ENCODE measurements at regions not wholly inside any gene's neighbourhood (a gene's known extent, or its start where the extent isn't known, plus 50 kb on each side); places are given as distances from the start of the nearest gene placed in this dataset.

DNA sequence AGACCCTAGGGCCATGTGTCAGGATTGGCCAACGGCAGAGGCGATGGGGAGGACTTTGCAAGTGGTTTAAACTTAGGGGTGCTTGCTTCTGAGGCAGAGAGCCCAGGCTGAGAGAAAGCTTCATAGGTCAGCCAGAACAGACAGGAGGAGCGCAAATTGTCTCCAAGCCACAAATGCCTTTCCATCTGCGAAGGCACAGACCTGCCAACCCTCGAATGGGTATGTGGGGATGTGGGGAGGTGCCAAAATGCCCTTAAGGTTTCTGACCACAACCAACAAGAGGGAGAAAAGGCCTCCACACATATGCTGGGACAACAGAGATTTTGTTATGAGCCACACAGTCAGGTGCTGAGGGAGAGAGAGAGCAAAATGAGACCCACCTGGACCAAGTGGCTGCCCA, 283.6 kb downstream of the CYP26B1 start:
- no peak for DNase-seq (ENCODE audit: low read depth)

DNA sequence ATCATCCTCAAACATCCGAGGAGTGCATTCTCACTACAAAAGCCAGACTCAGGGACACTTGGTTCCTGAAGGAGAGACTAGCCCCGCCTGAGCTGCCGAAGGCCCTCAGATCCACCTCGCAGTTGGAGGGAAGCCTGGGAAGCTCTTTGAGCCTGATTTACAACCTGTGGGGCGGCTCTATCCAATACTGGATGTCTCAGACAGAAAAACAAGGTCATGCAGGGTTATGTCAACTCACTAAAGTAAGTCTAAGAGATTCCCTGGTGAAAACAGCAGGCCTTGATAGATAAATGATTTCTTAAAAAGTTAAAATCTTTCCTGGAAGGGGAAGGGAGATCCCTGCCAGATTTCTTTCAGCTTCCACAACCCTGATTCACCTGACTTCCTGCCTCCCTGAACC, 284.3 kb downstream of the CYP26B1 start:
- no peak for DNase-seq (ENCODE audit: low read depth)

- no peak for DNase-seq (ENCODE audit: low read depth)
Measured at GRCh38 chr2:71862921-71863320, 284.7 kb downstream of the CYP26B1 start.

- no peak for DNase-seq (ENCODE audit: low read depth)
Measured at GRCh38 chr2:71861186-71862160, 286.2 kb downstream of the CYP26B1 start.

DNA sequence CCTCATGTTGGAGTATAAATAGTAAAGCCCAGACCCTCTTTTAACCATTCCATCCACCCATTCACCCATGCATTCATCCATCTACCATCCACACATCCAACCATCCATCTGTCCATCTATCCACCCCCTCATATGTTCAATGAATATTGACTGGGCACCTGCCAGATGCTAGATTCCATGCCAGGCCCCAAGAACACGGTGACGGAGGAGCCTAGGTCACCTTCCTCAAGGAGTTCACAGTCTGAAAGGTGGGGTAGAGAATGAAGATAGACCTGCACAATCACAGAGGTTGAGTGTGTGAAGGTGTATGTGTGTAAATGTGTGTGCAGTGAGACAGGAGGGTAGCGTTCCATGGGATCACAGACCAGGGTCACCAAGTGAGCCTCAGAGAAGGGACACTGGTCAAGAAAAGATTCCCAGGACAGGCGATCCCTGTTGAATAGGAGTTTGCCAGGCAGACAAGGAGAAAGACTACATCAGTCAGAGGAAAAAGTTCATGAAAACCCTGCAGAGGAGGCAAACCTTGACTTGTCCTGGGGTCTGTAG, 287.2 kb downstream of the CYP26B1 start:
- DNase-seq (ENCODE audit: low read depth), result no peak

DNA sequence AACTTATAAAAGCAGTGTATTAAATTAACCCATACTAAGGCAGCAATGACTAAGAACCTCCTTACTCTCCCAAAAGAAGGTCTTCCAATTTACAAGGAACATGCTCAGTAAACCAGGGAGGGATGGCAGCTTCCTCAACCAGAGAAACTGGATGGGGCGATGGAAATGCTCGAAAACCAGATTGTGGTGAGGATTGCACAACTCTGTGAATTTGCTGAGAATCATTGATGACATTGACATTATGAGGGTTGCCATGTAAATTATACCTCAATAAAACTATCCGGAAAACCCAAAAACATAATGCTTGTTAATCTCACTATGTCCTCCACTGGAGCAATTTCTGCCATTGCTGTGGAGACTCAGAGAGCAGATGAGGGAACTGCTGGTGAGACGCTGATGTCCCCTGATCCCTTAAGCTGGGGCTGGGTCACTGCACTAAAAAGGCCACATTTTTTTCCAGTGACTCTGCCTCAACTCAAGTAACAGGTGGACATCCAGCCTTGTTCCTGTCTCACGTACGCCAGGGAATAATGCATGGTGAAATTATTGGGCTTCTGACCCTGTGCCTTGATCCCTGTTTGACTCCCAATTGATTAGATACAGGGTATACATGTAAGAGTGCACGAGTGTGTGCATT, 288.3 kb downstream of the CYP26B1 start:
- no peak for DNase-seq (ENCODE audit: low read depth)

DNA sequence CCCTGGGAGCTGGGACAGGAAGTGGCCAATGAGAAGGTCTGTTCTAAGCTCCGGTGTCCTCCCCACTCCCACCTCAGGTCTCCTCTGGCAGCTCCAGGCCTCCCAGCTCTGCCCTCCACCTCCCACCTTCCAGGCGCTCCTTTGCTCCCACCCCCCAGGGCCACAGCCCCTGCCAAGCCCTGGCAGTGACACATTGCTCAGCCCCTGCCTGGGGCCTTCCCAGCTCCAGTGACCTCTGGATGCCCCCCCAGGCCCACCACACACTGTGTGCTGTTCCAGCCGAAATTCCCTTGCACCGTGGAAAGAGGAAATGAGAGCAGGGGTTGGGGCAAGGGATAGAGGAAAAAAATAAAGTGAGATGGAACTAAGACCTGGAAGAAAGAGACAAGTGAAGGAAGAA, 289.6 kb downstream of the CYP26B1 start:
- no peak for DNase-seq (ENCODE audit: low read depth)

GRCh38 chr2:71857636-71858035, 290.0 kb downstream of the CYP26B1 start:
- no peak for DNase-seq (ENCODE audit: low read depth)

- no peak for DNase-seq (ENCODE audit: low read depth)
Measured at GRCh38 chr2:71856773-71857525, 290.7 kb downstream of the CYP26B1 start.

DNA sequence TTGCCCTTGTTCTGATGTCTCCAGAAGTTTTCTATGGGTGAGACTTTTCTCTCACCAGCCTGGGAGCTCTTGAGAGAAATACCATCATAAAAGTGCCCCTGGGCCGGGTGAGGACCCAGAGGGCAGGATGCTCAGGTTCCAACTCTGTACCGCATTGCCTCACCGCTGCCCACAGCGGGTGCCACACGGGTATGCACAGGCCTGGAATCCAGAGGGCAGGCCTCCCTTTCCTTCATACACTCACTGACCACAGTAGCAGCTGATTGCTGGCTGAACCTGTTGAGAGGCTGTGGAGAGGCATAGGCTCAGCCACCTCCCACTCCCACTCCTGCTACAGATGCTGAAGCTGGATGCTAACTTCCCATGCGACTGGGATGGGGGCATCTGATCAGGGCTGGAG, 293.8 kb downstream of the CYP26B1 start:
- DNase-seq (ENCODE audit: low read depth), result no peak

- no peak for DNase-seq (ENCODE audit: low read depth)
Measured at GRCh38 chr2:71852141-71852711, 295.4 kb downstream of the CYP26B1 start.

DNA sequence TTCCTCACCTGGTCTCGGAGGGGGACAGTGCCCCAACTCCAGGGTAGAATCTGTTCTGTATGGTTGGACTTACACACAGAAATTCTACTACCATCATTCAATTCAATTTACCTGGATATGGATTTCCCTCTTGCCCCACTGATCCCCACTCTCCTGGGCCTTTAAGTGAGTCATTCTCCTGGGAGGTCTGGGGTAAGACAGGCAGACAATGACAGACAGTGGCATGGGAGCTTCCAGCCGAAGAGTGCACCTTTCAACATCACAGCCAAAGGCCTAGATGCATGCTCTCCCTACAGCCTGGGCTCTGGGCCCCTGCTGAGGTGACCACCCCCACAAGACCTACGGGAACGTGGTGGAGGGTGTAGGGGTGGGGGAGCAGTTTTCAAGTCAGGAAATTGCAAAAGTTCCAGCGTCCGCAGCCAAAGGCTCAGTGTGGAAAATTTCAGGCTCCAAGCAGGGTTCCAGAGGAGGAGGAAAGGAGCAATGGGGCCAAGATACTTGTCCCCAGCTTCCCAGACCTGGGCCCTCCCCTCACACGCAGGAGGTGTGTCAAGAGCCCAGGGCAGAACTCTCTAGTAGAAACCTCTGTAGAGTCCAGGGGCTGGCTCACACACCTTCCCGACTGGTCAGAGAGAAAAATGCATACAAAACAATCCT, 296.4 kb downstream of the CYP26B1 start:
- DNase-seq (ENCODE audit: low read depth), result no peak

GRCh38 chr2:71850306-71850801, 297.3 kb downstream of the CYP26B1 start:
- no peak for DNase-seq (ENCODE audit: low read depth)

GRCh38 chr2:71849607-71850305, 297.9 kb downstream of the CYP26B1 start:
- DNase-seq (ENCODE audit: low read depth), result no peak

DNA sequence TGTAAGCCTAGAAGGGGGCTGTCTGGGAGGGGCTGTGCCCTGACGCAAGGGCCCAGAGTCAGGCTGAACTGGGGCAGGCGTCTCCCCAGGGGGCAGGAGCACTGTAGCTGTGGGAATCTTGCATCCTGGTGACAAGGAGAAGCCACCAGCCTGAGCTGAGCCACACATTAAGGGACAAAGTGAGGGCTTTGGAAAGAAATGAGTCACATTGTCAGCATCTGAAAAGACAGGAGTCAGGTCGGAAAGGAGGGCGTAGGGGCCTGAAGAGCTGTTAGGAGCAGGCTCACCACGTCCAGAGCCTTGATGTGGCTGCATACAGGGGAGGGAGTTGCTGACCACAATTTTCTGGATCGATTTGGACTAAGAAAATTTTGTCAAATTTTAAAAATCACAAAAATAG, 298.6 kb downstream of the CYP26B1 start:
- DNase-seq (ENCODE audit: low read depth), result no peak

DNA sequence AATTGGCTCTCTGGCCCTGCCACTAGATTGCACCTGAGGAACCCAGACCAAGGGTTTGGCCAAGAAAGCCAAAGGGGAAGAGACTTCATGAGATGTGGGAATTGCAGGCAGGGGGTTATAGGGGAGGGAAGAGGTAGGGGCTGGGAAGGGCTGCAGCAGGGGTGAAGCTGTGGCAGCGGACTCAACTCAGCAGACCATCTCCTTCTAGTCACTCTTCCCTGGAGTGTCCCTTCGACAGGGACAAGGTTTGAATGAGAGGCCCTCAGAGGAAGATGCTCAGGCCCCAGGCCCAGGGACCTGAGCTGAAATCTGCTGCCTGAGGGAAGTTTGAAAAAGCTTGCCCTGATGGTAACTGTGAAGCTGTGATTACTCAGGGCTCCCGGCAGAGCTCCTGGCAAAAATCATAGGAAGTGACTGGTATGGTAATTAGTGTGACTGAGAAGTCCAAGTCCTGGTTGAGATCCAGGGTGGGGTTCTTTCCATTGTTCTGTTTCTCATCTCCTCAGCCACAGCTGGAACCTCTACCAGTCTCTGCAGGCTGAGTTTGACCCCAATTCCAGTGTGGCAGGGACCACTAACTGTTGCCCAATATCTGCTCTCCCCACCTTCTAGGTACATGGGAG, 300.9 kb downstream of the CYP26B1 start:
- no peak for DNase-seq (ENCODE audit: low read depth)

- DNase-seq (ENCODE audit: low read depth), result no peak
Measured at GRCh38 chr2:71846072-71846471, 301.6 kb downstream of the CYP26B1 start.

DNA sequence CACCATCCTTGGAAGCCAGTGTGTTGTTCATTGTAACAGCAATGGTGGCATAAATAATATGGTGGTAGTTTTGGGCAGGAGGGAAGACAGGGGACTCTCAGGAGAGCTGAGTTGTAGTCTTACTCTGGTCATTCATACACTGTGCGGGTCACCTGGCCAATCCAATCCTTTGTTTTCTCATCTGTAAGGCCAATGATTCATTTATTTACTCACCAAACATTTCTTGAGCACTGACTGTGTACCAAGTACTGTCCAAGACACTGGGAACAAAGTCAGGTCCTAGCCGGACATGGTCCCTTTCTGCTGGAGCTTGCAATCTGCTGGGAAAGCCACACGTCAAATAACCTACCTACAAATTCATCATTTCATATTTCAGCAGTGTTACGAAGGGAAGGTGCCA, 302.7 kb downstream of the CYP26B1 start:
- no peak for DNase-seq (ENCODE audit: low read depth)

DNA sequence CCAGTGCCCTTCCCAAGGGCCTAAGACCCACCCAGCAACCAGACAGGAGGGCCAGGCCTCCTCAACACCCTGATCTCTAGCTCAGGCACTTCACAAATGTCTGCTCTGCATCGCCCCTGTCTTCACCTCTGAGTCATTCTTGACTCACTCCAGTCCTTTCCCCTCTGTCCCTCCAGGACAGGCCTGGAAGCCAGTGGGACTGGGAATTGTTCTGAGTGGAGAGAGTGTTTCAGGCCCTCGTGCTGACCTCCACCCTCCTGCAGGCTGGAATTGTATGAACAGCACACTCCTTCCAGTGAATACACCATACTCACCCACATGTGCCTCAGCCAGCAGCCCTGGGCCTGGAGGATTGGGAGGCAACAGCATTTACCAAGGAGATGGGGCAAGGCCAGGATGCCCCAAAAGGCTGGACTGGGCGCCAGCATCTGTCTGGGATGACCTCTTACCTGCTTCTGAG, 304.2 kb downstream of the CYP26B1 start:
- DNase-seq (ENCODE audit: low read depth), result no peak

GRCh38 chr2:71842744-71843143, 304.9 kb downstream of the CYP26B1 start:
- DNase-seq (ENCODE audit: low read depth), result no peak

Data from GM04503 (cell line).